GM12873 (cell line): ENCODE measurements at regions not wholly inside any gene's neighbourhood (a gene's known extent, or its start where the extent isn't known, plus 50 kb on each side); places are given as distances from the start of the nearest gene placed in this dataset.

Experiments used
- CTCF ChIP-seq: IDR thresholded peaks from 2 replicates; pipeline ENCODE4 v1.5.1; 2012; ENCODE audit warnings: low read depth, mild to moderate bottlenecking, moderate library complexity, low read length, control low read depth; ENCODE audit not compliant: insufficient read depth; ENCODE audit errors: missing control alignments

- no peak for TF ChIP-seq CTCF
Observed at GRCh38 chr10:34936061-34936460, 121.0 kb upstream of the PARD3 start.

- no peak for TF ChIP-seq CTCF
Observed at GRCh38 chr10:34933676-34934075, 118.6 kb upstream of the PARD3 start.

- TF ChIP-seq CTCF = no peak
Observed at GRCh38 chr10:34932235-34932634, 117.1 kb upstream of the PARD3 start.

- TF ChIP-seq CTCF = no peak
Observed at GRCh38 chr10:34931216-34931615, 116.1 kb upstream of the PARD3 start.

- TF ChIP-seq CTCF = no peak
Observed at GRCh38 chr10:34922138-34922537, 107.0 kb upstream of the PARD3 start.

- TF ChIP-seq CTCF = no peak
Observed at GRCh38 chr10:34920578-34920977, 105.5 kb upstream of the PARD3 start.

- TF ChIP-seq CTCF = no peak
Observed at GRCh38 chr10:34918776-34919315, 103.8 kb upstream of the PARD3 start.
